Fibroblast of peridontal ligament (primary cell): ENCODE measurements at regions not wholly inside any gene's neighbourhood (a gene's known extent, or its start where the extent isn't known, plus 50 kb on each side); places are given as distances from the start of the nearest gene placed in this dataset.
A peak's percentile ranks its signal among the peaks of the same experiment; 100 is the strongest.
"Not testable (repeated sequence)": the region's sequence is repeated elsewhere in the genome, so short reads cannot be mapped to it uniquely, and the experiment has no call there.

Experiments used
- DNase-seq: peaks from one replicate; pipeline ENCODE4 v3.0.0-alpha.2; 2010; ENCODE audit errors: extremely low read depth

DNA sequence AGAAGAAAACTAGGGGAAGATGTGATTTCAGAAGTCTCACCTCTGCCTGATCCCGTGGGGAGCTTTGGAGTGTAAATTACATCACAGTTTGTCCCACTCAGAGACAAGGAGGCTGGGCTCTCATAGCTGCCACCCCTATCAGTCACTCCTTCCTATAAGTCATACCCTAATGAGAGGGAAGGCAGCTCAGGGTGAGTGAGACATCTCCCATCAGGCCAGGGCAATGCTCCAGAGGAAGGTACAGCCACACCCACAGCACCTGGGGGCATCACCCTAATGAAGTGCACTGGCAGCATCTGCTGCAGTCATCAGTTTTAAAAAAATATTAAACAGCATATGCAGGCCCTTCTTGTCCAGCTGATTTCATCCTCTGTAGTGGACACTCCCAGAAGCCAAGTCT lies 223.1 kb upstream of the NBPF12 start:
- not testable (repeated sequence) for DNase-seq

DNA sequence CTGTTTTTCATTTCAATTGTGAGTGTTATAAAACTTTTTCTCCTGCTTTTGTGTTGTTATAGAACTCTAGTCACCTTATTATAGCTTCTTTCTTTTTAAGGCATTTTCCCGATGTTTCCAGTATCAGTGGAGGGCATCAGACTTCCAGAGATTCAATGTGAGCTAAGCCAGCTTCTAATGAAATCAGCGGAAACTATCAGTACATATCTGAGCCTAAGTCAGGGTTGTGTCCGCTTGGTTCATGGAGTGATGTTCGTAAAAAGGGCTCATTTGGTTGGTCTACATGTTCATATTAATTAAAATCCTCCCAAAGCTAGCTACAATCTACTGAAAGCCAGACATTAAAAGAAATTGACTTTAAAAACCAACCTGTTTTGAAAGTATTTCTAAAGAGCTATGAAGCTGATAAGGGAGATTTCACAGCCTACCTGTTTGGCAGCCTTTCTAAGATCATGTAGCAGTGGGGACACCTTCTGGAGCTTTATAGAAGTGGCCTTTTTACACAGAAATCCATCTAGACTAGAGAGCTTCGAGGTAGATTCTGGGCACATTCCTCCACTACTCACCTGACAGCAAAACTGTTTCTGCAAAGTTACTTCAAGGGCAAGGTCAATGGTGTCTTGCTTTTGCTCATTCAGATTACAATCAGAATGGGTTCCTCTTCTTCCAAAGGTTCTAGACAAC lies 227.1 kb upstream of the NBPF12 start:
- DNase-seq, result peak; percentile 18

GRCh38 chr1:146709302-146709701 lies 228.8 kb upstream of the NBPF12 start:
- not testable (repeated sequence) for DNase-seq

DNA sequence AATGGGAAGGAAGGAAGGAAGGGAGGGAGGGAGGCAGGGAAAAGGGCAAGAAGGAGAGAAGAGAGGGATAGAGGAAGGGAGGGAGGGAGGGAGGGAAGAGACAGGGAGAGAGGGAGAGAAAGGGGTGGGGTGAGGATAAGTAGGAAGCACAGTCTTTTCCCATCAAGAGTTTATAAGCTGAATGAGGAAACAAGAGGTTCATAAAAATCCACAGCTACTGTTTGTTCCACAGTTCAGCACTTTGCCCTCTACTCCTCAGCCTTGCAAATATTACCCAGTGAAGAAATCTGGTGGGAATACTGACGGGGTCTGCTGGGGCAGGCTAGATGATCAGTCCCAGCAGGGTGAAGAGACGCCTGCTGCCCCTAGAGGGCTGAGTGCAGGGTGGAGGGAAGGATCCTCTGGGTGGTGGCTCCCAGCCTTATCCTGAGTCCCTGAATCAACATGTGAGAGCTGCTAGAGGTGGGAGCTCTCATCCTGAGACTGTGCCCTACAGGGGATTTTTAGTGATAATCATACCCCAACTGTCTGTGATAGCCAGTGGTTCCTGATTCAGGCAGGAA lies 233.9 kb upstream of the NBPF12 start:
- DNase-seq, result not testable (repeated sequence)

- DNase-seq, result not testable (repeated sequence)
Measured at GRCh38 chr1:146701320-146701719, 236.8 kb upstream of the NBPF12 start.

DNA sequence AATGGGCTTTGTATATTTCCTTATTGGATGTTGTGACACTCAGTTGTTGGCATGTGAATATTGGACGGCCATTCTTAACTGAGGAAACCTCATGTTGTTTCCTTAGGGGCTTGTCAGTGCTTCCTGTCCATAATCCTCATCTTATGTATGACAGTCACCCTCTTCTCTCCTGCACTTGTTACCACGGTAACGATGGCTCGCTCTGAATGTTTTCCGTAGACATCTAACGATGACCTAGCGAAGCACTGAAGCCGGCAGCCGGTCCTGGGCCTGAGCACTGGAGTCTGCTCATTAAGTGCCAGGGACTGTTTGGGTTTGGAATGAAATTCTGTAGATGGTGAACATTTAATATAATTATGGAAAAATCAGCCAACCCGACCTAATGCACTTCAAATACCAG lies 242.7 kb upstream of the NBPF12 start:
- not testable (repeated sequence) for DNase-seq

GRCh38 chr1:146691798-146692197 lies 246.3 kb upstream of the NBPF12 start:
- DNase-seq, result not testable (repeated sequence)

DNA sequence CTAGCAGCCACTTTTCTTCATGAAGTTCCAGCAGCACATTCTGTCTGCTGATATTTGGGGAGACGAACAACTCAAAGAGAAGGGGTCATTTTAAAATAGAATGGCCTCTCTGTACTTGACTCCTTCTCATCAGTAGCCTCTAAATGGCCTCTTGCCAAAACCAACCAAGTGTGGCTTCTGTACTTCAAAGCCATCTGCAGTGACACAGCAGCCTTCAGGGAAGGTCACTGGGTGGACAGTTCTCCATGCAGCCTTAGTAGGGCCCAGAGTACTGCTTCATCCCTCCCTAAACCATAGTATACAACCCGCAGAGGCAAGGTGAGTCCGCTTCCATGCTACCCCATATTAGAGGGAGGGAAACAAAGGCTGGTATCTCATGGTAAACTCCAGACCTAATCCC lies 249.2 kb upstream of the NBPF12 start:
- not testable (repeated sequence) for DNase-seq

DNA sequence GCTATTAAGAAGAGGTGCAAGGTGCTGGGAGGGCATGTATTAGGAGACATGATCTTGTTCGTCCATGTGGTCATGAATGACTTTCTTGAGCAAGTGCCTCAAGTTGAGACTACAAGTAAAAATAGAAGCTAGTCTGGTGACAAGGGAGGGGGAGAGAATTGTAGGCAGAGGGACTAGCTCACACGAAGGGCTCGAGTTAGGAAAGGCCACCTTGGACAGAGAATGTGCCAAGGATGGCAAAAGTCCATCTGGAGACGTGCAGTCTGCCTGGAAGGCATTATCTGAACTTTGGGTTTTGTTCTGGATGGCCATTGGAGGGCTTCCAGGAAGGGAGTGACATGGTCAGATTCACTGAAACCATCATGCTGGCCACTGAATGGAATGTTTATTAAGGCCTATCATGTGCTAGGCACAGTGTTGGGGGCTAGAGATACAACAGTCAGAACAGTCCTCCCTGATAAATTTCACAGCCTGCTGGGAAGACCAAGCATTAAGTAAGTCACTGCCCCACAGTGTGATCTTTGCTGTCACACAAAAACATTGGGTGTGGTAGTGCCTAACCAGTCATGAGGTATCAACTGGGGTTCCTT lies 251.3 kb upstream of the NBPF12 start:
- DNase-seq, result not testable (repeated sequence)

DNA sequence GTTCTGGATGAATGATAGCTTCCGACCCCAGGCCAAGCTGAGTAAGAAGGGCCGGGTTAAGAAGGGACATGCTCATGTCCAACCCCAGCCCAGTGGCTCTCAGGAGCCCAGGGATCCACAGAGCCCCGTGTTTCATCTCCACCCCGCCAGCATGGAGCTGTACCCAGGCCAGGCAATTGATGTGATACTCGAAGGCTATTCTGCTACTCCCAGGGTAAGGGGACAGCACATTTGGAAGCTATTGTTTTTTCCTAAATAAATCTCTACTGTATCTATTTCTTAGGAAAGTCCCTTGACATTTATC lies 255.0 kb upstream of the NBPF12 start:
- not testable (repeated sequence) for DNase-seq

DNA sequence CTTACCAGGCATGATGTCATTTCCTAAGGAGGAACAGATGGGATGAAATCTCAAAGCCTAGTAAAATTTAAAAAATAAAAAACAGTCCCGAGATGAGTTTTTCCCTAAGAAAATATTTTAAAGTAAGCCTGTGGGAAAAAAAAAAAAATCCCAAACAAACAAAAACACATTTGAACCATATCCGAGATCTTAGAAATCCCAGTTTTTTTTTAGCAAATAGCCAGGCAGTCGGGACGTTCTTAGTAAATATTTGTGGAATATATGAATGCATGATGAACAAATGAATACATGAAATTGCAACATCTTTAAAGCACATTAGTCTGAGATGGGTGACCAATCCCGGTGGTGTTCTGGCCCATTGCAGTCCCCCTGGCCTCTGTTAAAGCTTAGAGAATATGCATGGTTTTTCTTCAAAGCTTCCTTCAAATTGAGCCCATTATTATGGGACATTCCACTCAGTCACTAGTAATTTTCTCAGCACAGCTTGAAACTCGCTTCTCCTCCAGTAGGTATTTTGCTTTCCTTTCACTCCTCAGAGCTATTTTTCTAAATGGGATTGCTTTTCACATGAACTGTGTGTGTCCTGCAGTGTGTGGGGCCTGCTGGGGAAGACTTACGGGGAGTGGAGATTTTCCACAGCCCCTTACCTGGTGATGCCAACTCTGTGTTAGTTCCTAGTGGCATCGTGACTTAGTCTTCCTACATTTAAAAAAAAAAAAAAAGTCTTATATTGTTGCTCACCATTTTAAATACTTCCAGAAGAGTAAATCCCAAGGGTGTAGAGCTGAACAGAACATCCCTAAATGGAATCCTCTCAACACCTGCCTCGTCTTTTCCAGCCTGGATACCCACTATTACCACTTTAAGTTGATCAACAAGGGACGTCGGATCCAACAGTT lies 255.6 kb upstream of the NBPF12 start:
- DNase-seq, result peak; percentile 18

- DNase-seq, result peak; percentile 3
Measured at GRCh38 chr1:146673729-146674299, 264.3 kb upstream of the NBPF12 start.

DNA sequence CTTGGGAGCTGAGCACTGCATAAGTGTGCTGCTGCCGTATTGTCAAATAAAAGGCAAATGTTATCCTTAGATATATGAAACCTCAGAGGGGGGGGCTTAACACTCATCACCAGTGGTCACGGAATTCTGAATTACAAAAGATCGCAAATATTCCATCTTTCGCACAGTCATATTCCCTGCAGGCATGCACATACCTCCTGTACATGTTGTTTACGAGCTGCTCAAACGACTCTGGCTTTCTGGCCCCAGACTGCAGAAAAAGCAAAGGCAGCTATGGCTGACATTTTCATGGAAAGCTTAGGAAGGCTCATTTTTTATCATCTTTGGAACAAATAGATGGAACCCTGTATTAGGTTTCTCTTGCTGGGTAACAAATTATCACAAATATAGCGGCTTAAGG lies 265.5 kb upstream of the NBPF12 start:
- DNase-seq, result not testable (repeated sequence)

- not testable (repeated sequence) for DNase-seq
Measured at GRCh38 chr1:146671588-146671987, 266.5 kb upstream of the NBPF12 start.

DNA sequence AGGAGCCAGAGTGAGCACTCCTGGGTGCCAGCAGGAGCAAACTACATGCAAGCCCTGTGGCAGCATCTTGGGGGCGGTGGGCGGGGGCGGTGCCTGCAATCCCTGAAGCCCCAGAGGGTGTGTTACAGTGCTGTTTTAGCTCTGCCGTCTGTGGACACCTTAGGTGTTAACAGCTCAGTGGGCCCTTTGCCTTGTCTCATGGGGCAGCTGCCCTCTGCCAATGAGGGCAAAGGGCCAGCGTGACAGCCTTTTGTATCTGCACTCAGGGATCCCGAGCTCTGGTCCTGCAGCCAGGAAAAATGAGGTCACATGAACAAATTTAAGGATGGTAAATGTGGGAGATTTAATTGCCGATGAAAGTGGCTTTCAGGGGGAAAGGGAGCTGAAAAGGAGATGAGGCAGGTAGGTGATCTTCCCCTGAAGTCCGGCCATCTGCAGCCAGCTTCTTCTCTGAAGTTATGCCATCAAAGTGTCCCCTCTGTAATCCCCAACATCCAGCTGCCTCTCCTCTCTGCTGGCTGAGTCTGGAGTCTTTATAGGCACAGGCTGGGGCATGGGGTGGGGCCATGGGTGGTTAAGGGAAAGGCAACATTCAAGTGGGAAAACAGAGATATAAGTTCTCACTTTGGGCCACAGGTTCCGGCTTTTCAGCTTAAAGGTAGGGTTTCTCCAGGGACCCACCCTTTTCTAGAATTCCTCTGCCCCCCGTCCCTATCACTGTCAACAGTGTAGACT lies 267.1 kb upstream of the NBPF12 start:
- DNase-seq, result not testable (repeated sequence)

DNA sequence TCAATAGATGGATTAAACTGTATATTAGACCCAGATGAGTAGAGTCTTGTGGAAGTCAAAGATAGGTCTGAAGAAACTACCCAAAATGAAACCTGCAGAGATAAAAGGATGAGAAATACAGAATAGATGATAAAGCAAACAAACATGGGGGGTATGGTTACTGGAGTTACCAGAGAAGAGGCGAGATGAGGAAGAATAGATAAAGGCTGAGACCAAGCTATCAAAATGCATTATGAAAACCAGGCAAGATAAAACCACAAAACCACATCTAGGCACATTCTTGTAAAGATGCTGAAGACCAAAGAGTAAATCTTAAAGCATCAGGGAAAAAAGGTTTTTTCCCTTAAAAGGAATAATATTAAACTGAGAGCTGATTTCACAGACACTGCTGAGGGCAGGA lies 271.8 kb upstream of the NBPF12 start:
- DNase-seq, result not testable (repeated sequence)

DNA sequence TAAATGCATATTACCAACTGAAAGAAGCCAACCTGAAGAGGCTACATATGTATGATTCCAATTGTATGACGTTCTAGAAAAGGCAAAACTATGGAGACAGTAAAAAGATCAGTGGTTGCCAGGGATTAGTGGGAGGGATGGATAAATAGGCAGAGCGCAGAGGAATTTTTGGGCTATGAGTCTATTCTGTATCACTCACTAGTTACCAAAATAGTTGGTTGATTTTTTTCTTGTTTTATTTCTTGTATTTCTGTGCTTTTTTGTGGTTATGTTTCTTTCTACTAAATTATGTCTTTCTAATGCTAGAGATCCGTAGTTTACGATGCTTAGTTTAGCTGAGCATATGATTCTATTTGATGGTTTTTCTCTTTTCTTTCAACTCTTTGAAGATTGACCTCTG lies 277.9 kb upstream of the NBPF12 start:
- DNase-seq, result peak; percentile 5

DNA sequence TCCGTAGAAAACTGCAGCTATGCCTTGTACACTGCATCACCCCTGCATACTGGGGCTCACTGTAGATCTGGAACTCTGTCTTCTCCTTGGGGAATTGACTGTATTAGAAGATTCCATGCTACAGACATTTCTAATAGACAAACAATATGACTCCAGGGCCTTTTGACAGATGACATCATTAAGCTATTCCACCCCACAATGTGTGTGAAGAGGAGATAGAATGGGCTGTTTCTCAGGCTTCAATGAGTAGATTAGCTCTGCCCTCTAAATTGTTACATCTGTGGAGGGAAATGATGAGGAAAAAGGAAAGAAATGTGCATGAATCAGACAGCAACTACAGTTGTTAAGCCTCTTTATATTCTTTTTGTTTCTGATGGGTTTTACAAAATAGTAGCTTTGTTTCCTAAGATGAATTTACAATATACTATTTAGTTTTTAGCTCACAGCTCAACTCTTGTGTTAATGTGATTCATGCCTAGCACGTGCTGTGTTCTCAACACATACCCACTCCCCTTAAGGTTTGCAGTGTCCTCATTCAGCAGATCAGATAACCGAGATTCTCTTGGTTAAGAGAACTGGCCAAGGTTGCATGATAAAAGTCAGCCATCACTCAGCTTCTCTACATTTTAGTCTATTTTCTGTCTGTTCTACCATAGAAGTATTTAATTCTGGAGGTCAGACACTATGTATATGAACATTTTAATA lies 281.6 kb upstream of the NBPF12 start:
- DNase-seq, result not testable (repeated sequence)

DNA sequence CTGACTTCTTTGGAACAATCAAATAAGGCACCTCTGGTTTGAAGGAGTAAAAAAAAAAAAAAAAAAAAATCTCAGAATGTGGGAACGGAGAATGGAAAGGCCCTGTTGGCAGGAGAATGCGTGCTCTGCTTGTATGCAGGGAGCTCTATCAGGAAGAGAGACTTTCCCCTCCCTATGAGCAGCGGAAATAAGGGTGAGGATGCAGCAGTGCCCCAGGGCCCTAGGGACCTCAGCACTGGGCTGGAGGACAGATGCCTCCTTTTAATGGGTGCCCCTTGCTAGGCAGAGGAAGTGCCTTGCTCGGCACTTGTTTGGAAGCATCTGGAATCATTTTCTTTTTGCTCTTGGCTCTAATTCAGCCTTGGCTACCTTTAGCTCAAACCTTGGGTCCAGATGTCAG lies 283.4 kb upstream of the NBPF12 start:
- DNase-seq, result not testable (repeated sequence)

DNA sequence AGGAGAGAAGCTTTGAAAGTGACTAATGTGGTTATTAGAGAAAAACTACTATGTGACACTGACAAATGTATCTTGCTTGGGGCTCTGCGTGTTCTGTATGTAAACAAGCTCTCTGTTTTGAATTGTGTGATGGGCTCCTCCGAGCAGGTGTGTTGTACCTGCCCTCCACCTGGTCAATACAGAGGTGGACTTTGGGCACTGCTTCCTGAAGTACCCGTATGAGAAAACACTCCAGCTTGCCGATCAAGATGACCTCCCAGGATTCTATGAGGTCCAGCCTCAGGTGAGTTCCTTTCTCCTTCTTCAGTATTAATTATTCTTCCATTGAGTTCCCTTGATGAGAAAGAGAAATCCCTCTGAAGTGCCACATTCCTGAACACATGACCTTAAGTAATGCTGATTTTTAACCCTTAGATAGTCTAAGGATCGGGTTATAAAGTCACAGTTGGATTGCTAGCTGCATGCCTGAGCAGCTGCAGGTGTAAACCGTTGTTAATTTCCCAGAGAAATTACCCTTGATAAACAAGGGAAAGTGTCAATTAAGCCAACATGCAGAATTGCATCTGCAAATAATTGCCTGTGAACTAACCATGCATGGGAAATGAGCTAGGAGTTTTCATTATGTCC lies 292.0 kb upstream of the NBPF12 start:
- not testable (repeated sequence) for DNase-seq
